HG03342 (cell line): ENCODE measurements at regions not wholly inside any gene's neighbourhood (a gene's known extent, or its start where the extent isn't known, plus 50 kb on each side); places are given as distances from the start of the nearest gene placed in this dataset.
A peak's percentile ranks its signal among the peaks of the same experiment; 100 is the strongest.

Source experiments
- ATAC-seq: cut with Tn5 transposase; IDR thresholded peaks from one replicate; pipeline ENCODE4 v1.9.1; 2021; ENCODE audit warnings: mild to moderate bottlenecking, moderate library complexity; ENCODE audit not compliant: unreplicated experiment

- ATAC-seq: no peak
Observed at GRCh38 chr11:111148953-111149352, 96.6 kb upstream of the POU2AF2 start.

GRCh38 chr11:111148121-111148520 is 97.4 kb upstream of the POU2AF2 start:
- ATAC-seq: no peak

DNA sequence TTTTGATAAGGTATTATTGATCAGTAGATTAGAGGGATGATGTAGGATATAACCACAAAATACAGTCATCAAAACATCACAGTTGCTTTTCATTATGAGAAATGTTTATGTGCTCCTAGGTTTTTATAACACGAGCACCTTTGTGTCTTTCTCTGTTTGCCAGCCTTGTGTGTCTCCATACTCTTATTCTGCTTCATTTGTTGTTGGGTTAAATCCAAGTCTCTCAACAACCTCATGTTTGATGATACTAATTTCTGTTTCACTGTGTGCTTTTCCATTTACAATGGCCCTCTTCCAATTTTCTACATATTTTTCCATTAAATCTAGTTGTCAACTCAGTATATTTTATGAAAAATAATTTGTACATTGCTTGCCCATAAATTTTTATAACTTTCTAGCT is 107.7 kb upstream of the POU2AF2 start:
- ATAC-seq: no peak

DNA sequence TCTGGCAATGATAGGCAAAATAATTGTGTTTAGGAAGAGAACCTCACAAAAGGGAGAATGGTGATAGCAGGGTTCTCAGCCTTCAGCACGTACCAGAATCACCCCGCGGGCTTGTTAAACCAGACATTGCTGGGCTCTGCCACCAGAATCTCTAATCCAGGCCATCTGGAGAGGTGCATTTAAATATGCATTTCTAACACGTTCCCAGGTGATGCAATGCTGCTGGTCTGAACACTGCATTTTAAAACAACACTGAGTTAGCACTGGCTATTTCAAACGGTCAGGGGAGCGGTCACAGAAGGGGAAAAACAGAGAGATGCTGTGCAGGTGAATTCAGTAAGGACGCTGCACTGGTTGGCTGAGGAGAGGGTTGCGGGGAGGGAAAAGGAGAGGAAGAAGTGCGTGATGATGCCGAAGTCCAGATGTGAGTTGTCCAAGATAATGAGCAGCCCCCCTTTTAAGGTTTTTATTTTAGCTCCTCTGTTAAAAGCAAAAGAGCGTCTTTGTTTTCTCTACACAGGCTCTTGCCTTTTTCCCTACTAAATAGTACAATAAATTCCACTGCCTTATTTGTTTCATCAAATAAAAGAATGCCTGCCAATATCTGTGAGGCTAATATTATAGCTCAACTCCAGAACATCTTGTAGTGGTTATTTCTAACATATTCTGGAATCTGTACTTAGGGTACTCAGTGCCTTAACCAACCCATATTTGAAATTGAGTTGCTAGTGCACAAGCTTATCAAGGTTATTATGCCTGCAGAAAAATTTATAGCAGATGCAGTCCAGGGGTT is 109.6 kb upstream of the POU2AF2 start:
- no peak for ATAC-seq

DNA sequence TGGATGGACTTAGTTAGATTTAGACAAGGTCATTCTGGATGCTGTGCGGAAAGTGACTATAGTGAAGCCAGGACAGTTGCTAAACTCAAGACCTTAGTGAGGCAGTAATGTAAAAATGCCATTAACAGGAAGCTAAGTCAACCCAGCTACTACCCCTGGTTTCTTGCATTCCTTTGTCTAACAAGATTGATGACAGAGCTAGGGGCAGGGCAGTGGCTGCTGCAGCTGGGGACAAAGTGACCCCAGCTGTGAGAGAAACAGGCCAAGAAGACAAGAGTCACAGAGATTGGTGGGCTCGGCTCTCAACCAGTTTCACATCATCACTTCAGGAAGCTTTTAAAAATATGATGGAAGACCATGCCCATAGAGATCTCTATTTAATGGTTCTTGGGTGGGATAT is 110.4 kb upstream of the POU2AF2 start:
- ATAC-seq: no peak

DNA sequence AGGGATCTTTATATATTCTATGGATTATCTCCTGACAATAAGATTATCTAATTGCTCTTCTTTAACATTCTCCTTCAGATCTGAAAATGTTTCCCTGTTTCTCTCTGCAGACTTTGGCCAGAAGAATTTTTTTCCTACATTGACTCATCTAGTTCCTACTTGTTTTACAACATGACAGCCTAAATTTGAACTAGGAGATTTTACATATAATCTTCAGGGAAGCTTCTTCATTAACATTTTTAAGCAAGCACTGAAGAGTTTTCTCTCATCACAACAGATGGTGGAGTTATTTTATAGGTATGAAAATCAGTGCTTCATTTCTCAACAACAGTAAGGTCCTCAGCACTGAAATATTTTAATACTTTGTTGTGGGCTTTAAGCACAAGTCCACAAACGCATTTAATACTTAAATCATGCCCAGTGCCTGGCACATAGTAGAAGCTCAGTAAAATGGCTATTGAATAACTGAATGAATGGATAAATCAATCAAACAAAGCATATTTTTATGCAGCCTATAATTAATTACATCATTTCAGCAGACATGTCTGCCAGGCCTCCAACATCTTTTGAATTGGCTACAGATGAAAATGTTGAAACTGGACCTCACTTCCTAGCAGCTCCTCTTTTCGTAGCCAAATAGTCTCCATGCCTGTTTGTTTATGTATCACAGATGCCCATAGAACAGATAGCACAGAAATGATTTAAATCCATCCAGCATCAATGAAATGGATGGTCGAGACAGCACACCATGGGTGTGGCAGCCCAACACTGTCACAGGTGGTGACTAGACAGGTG is 117.3 kb upstream of the POU2AF2 start:
- ATAC-seq: no peak

GRCh38 chr11:111124724-111125123 is 120.8 kb upstream of the POU2AF2 start:
- ATAC-seq: no peak

DNA sequence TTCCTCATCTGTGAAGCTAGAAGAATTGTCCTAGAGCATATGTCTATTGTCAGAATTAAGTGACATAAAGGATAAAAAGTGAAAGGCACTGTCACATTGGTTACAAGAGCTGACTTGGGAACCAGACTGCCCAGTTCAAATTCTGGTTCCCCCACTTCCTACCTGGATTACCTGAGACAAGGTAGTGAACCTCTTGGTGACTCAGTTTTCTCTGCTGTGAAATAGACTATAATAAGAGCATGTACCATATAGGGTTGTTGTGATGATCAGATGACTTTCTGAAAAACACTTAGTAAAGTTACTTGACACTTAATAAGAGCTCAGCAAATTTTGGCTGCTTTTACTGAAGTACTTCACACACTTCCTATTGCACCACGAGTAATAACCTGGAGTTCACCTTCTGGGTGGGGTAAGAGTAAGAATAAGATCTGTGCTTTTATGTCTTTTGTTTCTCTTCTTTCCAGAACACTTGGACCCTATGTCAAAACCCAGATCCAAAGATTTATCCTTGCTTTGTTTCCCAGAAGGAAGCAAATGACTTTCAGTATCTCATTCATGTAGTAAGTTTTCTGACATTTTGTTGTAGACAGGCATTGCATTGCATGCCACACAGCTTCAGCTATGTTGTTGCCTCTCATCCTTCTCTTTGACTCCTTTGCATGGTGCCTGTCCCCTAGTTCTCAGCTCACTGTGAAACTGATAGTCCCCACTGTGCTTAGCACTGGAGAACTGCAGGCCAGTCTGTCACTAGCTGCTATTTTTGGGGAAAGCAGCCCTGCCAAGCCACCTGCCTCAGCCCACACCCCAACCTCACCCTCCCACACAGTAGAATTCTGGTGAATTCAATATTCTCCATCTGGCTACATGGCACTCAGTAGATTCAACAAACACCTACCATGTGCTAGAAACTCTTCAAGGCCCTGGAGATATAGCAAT is 121.8 kb upstream of the POU2AF2 start:
- ATAC-seq: no peak

DNA sequence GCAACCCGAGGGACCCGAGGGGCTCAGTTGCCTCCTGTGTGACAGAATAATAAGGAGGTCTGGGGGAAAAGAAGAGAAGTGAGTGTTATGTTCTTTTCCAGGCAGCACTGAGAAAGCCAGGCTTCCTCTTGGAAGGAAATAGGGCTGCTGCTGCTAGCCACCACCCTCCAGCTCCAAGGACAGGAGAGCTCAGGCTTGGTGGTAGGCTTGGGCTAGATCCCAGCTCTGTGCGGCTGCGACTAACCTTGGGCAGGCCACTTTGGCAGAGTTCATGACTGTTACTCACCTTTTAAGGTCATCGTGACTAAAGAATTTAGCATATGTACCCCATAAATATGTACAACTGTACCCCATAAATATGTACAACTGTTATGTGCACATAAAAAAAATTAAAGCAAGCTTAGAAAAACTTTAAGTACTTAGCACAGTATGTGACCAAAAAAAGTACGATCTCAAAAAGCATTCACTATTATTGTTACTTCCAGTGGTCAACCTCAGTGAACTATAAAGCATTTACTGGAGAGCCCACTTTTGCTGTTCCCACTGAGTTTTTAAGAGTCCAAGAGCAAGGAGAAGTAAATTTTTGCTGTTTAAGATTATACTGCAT is 124.7 kb upstream of the POU2AF2 start:
- ATAC-seq: no peak

- no peak for ATAC-seq
Observed at GRCh38 chr11:111120161-111120560, 125.4 kb upstream of the POU2AF2 start.

DNA sequence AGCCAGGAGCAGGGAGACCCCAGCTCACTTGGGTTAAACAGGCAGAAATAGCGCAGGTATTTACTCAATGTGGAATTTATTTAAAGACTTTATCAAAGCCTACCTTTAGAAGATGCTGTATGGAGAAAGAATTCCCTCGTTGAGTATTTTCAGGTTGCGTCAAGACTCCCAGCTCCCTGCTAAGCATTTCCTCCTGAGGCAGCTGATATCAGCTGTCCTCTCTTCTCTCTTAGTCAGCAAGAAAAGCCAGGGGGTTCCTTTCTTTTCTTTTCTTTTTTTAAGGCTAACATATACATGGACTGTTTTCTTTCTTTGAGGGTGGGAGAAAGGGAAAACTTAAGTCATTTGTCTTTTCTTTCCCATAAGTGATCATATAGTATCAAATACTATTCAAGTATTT is 125.8 kb upstream of the POU2AF2 start:
- ATAC-seq: no peak

DNA sequence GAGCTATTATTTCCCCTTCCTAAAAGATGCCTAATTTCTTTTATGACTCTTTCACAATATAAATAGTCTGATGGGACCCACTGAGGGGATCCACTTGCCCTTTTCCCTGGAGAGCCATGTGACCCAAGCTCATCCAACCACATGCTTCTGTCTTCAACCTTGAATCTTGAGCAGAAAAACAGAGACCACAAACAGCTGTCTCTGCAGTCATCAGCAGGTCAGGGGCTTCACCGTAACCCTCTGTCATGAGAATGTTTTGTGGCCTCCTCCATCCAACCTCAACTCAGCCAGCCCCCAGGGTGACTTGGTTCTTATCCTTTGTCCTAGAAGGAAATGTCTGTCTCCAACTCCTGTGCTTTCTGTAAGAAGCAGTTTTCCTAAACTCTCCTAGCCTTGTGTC is 129.6 kb upstream of the POU2AF2 start:
- ATAC-seq: no peak

DNA sequence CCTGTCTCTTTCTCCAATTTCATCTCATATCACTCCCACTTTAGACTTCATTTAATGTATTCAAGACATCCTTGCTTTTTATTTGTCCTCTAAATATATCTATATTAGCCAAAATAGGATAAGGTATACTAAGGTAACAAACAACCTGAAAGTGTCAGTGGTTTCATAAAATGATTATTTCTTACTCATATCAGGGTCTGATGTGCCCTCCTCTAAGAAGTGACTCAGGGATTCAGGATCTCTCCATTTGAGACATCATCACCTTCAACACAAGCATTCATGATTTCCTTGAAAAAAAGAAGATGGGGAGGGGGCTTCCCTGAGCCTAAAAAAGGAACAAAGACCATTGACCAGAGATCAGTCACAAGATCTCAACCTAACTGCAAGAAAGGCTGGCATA is 131.4 kb upstream of the POU2AF2 start:
- ATAC-seq: no peak

GRCh38 chr11:111112614-111113013 is 132.9 kb upstream of the POU2AF2 start:
- no peak for ATAC-seq

DNA sequence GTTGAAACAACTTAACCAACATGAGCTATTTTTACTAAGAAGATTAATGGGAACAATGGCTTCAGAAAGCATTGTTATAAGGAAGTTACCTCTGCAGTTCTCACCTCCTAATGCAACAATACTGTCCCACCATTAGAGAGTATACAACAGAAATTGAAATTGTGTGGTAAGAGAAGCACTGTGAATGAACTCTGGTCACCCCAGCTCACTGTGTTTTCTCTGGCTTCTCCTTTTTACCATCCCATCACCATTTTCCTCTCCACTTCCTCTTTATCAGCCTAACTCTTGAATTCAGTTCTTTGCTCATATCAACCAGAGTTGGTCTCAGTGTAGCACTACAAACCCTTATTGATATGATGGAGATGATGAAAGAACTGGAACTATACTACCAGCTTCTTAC is 138.0 kb upstream of the POU2AF2 start:
- peak; percentile 48 for ATAC-seq

- no peak for ATAC-seq
Observed at GRCh38 chr11:111106641-111107040, 138.9 kb upstream of the POU2AF2 start.

DNA sequence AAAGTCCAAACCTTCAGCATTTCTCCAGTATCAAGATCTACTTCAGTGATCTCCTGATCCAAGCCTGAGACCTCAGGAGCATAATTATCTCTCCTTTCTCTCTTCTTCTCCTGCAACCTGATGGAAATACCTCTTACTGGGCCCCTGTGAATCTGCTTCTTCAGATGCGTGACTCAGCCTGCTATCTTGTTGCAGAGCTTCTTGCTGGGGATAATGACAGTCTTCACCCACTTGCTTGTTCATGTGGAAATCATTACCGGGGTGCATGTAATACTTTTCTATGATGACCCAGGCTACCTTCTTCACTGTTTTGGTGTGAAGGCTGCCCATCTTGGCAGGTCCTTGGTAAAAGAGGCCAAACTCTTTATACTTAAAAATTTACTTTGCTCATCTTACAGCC is 140.0 kb upstream of the POU2AF2 start:
- ATAC-seq: no peak

DNA sequence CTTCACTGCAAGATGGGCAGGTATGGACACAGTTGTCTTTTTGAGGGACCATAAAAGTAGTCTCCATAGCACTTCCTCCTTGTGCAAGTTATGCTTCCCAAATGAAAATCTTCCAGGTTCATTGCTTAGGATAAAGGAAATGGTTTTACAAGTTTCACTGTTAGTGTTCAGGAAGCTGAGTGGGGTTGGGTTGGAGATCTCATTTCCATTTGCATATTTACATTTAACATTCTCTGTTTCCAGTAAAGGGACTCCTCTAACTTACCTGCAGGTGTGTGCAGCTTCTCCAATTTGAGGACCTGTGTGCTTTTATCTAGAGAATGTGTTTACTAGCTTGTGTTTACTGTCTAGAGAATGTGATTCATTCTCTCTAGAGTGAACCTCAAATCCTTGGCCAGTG is 141.3 kb upstream of the POU2AF2 start:
- ATAC-seq: no peak

- no peak for ATAC-seq
Observed at GRCh38 chr11:111101881-111102280, 143.6 kb upstream of the POU2AF2 start.

GRCh38 chr11:111099028-111099713 is 146.4 kb upstream of the POU2AF2 start:
- ATAC-seq: no peak
